ENCODE measurements at regions not wholly inside any gene's neighbourhood (a gene's known extent, or its start where the extent isn't known, plus 50 kb on each side); places are given as distances from the start of the nearest gene placed in this dataset.

DNA sequence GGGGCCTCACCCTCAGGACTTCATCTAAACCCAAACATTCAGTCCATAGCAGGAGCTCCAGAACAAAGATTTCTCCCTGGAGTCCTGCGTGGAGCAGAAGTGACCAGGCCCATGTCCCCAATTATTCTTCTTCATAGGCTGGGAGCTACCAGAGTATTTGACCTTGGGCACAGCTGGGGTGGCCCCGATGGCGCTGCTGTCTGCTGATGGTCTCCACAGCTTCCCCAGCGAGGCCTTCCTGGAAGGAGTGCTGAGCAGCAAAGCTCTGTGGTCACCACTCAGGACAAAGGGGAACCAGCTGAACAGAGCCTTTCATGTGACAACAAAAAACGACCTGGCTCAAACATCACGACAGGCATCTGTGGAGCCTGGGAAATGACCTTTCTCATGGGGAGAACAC lies 62.7 kb upstream of the ARGLU1 start:
- H3K4me3 ChIP-seq (ENCODE audit: low read depth, low read length), result no peak overlapping the region
- DNase-seq (ENCODE audit: low read depth), result no peak

DNA sequence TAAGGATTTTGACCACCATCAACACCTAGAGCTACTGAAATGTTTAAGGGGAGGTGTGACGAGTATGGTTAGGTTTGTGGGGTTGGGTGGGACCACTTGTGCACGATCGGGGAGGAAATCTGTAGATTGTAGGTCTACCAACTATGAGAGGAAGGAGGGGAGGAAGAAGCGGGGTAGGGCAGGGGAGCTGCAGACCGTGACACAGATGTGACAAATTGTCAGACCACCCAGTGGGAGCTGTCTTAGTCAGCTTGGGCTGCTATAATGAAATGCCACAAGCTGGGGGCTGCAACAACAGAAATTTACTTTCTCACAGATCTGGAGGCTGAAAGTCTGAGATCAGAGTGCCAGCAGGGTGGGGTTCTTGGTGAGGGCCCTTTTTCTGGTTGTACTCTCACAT lies 62.2 kb upstream of the ARGLU1 start:
- DNase-seq (ENCODE audit: low read depth), result no peak

DNA sequence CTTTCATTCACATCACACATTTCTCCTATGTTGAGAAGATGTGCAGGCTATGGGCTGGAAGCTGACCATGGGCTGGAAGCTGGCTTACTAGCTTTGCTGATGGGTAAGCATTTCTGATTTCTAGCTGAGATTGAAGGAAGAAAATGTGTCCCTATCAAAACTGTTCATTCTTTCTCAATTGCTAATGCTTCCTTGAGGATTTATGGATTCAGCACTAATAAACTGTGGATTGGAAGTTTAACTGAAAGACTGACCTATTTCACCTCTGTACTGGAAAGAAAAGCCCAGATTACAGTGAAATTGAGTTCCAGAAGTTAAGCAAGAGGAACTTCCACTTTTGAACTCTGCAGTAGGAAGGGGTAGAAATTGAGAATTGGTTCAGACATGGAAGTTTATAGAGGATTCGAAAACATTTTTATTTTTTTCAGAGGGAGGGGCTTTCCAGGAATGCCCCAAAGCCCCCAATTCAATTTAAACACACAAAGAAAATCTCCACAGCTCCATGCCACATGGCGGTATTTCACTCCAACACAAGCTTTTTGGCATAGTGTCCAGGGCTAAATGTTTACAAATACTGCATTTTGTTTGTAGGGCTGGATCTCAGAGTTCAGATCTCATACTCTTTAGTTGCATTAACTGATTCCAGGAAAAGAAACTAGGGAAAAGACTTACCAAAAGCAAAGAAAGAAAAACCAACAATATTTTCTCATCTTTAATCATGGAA lies 61.2 kb upstream of the ARGLU1 start:
- no peak overlapping the region for H3K4me3 ChIP-seq (ENCODE audit: low read depth, low read length)
- no peak for DNase-seq (ENCODE audit: low read depth)

More for the DNA sequence above, 62.2 kb upstream of the ARGLU1 start:
- no peak overlapping the region for H3K4me3 ChIP-seq (ENCODE audit: low read depth, low read length)

DNA sequence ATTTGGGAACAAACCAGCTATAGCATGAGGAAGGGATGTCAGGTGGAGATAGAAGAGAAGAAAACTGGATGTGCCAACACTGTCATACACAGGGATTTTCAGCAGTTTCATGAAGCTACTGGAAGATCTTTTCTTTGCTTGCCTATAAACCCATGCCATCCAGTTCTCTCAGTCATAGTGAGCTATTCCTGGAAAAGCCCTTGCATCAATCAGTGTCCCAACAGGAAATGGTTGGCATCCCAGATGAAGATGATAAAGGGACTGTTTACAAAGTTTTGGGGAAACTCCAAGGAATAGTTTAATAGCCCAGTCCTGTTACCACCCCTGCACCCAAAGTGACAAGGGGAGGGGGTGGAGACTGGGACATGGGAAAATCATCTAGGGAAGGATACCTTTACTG lies 58.5 kb upstream of the ARGLU1 start:
- no peak overlapping the region for H3K4me3 ChIP-seq (ENCODE audit: low read depth, low read length)
- DNase-seq (ENCODE audit: low read depth), result no peak

DNA sequence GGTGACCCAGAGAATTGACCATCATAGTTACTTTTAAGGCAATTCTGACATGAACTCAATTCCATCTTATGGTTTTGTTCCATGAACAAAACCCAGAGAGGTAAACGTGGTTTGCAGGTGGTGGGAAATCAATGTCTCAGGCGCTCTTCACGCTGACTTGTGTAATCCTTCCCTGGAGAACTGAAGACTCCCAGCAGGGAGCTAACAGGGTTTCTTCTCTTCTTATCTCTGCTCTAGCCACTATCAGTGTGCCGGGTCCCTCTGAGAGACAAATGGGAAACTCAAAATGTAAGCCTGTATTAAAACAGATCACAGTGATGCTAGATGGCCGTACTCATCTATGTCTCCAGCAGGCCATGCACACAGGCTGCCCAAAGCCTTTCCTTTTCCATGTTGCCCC lies 57.6 kb upstream of the ARGLU1 start:
- no peak for DNase-seq (ENCODE audit: low read depth)
- no peak overlapping the region for H3K4me3 ChIP-seq (ENCODE audit: low read depth, low read length)

DNA sequence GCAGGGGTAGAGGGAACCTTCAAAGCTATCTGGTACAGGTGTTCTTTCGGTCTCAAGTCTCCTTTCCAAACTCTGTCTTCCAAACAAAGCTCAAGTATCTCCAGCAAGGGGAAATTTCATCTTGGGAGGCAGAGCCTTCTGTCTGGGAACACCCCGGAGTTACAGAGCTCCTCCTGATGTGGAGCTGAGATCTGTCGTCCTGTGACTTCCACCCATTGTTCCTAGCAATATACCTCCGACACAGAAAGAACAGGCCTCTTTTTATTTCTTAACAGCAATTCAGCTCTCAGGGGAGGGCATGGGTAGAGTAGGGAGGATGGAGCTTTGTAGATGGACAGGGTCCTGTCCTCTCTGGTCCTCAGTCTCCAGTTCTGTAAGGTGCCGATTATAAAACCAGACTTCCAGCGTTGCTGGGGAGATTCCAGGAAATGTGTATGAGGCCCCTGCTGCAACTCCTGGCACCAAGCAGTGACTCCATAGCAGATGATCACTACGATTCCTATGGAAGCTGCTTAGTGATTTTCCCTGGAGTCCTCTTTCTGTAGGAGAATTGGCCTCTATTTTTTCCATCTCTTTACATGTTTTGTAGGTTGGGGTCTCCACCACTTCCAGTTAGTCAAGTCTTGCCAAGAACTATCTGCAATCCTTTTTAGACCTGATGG lies 56.0 kb upstream of the ARGLU1 start:
- no peak for DNase-seq (ENCODE audit: low read depth)
- no peak overlapping the region for H3K4me3 ChIP-seq (ENCODE audit: low read depth, low read length)

DNA sequence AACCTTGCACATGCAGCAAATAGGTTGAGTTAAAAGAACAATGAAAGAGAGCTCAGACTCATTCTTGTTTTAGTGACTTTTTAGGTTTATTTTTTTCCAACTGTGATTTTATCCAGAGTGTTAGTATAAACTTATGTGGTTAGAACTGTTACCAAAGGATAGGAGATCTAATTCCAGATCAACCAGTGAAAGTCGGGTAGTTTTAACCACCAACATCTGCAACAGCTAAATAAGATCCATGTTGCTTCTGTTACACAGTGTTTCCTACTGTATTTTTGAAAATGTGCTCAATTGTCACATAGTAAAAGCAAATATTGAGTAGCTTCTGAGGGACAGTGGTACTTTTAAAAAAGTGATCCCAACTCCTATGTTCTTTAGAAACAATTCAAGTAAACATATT lies 53.9 kb upstream of the ARGLU1 start:
- no peak for DNase-seq (ENCODE audit: low read depth)

DNA sequence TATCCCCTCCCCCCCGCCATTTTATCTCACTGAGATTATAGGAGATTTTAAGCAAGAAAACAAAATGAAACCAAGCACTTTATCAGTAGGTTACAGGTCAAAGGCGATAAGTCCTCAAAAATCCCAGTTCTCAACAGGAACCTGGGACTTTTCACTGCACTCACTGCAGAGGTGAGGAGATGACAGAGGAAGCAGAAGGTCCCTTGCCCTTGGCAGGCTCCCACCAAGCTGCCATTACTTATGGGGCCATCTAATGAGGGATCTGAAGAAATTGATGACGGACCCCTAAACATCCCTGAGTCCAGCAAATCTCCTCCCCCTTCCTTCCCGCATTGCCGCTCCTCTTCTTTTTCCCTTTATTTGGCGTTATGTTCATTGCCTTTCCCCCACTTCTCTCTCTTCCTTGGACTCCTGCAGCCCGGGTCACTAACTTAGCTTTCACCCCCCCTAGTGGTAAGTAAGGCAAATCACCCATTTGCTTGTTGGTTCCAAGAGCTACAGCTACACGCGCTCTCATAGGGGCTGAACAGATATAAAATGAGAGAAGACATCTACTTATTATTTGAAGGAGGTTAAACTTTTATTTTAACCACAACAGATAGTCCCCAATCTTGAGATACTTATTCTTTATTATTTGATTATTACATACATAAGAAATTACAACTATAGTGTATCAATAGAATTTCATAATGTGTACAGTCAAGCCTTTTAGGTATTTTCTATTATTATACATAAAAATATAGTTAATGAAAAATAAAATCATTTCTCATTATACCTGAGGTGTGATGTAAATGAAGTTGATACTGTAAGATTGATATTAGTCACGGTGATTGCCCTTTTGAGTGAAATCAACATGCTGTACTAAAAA lies 52.0 kb upstream of the ARGLU1 start:
- no peak for DNase-seq (ENCODE audit: low read depth)
- H3K4me3 ChIP-seq (ENCODE audit: low read depth, low read length), result no peak overlapping the region

More for the DNA sequence above, 53.9 kb upstream of the ARGLU1 start:
- H3K4me3 ChIP-seq (ENCODE audit: low read depth, low read length), result no peak overlapping the region
